GM12875 (cell line): ENCODE measurements at regions not wholly inside any gene's neighbourhood (a gene's known extent, or its start where the extent isn't known, plus 50 kb on each side); places are given as distances from the start of the nearest gene placed in this dataset.

Experiments
- H3K4me3 ChIP-seq: one replicate; pipeline ENCODE4 v1.5.1; 2011; ENCODE audit warnings: low read depth, low read length, control low read depth
- CTCF ChIP-seq: IDR thresholded peaks from 2 replicates; pipeline ENCODE4 v1.5.1; 2011; ENCODE audit warnings: low read depth, mild to moderate bottlenecking, control low read depth, inconsistent platforms, low read length, moderate library complexity, borderline replicate concordance; ENCODE audit not compliant: insufficient read depth

- TF ChIP-seq CTCF = no peak
- no peak overlapping the region for H3K4me3 ChIP-seq
Observed at GRCh38 chr10:43939939-43940820, 291.5 kb upstream of the ZNF32 start.

DNA sequence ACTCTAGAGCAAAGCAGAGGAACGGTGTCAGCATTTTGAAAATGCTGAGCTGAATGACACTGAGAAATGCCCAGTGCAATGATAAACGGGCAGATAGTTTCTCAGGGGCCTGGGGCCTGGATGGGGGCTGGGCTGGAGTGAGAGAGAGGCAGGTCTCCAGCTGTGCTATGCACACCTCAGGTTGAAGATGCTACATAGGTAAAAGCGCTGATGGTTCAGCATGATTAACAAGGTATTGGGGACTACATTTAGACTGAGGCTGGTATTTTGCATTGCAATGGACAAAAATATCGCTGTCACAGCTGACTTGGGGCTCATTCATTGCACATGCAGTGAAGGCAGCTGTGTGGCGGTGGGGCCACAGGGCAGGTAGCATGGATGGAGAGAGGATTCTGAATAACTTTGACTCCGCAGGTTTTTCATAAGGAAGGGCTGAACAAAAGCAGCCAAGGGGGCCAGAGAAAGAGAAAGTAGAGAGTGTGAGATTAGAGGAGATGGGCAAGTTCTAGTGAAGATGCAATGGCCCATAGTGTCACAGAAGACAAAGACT lies 290.8 kb upstream of the ZNF32 start:
- TF ChIP-seq CTCF = no peak
- H3K4me3 ChIP-seq = no peak overlapping the region

DNA sequence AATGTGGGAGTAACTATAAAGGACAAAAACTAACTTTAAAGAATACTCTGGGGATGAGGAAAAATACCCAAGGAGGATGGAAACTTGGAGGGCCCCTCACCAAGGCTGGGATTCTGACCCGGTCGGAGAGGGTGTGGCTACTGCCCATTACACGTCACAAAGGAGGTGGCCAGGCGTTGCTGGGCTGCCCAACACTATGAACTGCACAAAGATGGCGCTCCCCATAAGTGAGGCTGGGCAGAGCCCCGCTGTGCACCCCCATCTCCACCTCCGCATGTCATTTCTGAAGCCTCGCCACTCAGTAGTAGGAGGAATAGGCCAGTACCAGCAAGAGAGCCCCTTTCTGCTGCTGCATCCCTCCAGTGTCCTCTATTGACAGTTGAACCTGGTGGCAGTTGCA lies 290.1 kb upstream of the ZNF32 start:
- no peak for TF ChIP-seq CTCF
- H3K4me3 ChIP-seq = no peak overlapping the region

- TF ChIP-seq CTCF = no peak
- H3K4me3 ChIP-seq = no peak overlapping the region
Observed at GRCh38 chr10:43931308-43931930, 282.7 kb upstream of the ZNF32 start.

- H3K4me3 ChIP-seq = no peak overlapping the region
- TF ChIP-seq CTCF = no peak
Observed at GRCh38 chr10:43930777-43931176, 282.1 kb upstream of the ZNF32 start.

- H3K4me3 ChIP-seq = no peak overlapping the region
- no peak for TF ChIP-seq CTCF
Observed at GRCh38 chr10:43930243-43930642, 281.6 kb upstream of the ZNF32 start.
